Left lung (tissue), 4 donors: ENCODE measurements at regions not wholly inside any gene's neighbourhood (a gene's known extent, or its start where the extent isn't known, plus 50 kb on each side); places are given as distances from the start of the nearest gene placed in this dataset.
"Not testable (repeated sequence)": the region's sequence is repeated elsewhere in the genome, so short reads cannot be mapped to it uniquely, and the experiment has no call there.

Experiments
- ATAC-seq: fragments of 200-7000 bp; cut with Tn5 transposase; one replicate; pipeline ENCODE4 v1.9.1; 2020; ENCODE audit warnings: moderate library complexity
- DNase-seq, 4 donors: peaks; one replicate each; pipeline ENCODE4 v3.0.0-alpha.2; 2013 to 2020
- H3K27ac ChIP-seq, 2 donors: fragments of 200-600 bp; sonication (generic) in 1 of 2; one replicate each; pipeline versions ENCODE4 v1.5.0 to v1.8.0; 2020 to 2021
- H3K27me3 ChIP-seq, 2 donors: fragments of 200-600 bp; sonication (generic) in 1 of 2; one replicate each; pipeline versions ENCODE4 v1.5.0 to v1.8.0; 2020 to 2021
- H3K36me3 ChIP-seq, 2 donors: fragments of 200-600 bp; sonication (generic) in 1 of 2; one replicate each; pipeline versions ENCODE4 v1.5.0 to v1.8.0; 2020 to 2021
- H3K4me1 ChIP-seq, 2 donors: fragments of 200-600 bp; one replicate each; pipeline ENCODE4 v1.8.0; 2021
- H3K4me3 ChIP-seq, 2 donors: fragments of 200-600 bp; sonication (generic) in 1 of 2; one replicate each; pipeline versions ENCODE4 v1.5.0 to v1.8.0; 2020 to 2021; ENCODE audit warnings: mild to moderate bottlenecking in 1 of 2
- H3K9me3 ChIP-seq, 2 donors: fragments of 200-600 bp; sonication (generic) in 1 of 2; one replicate each; pipeline versions ENCODE4 v1.5.0 to v1.8.0; 2020 to 2021
- CTCF ChIP-seq, 2 donors: fragments of 200-600 bp; sonication (generic) in 1 of 2; IDR thresholded peaks; one replicate each; pipeline versions ENCODE4 v1.5.0 to v1.8.0; 2021; ENCODE audit warnings: antibody characterized with exemption in 2 of 2
- intact Hi-C, 2 donors: fragments of 100-400 bp; cut with DNase I; formaldehyde crosslinking; loops; one replicate each; pipeline versions ENCODE4 v1.11.2 to v1.14.2; 2022
- donor health status: DM: no; HTN: yes; CAD: no.
- donor health status: DM: no; HTN: no; CAD: no.

- Histone ChIP-seq H3K27me3 (no peaks in the 10 kb centered on the region), H3K4me3 (no peak overlapping the region), H3K27ac (no peak overlapping the region), H3K9me3 (no peaks in the 10 kb centered on the region), H3K36me3 (no peaks in the 10 kb centered on the region), H3K4me1 (no peaks in the 10 kb centered on the region)
- no peak for TF ChIP-seq CTCF (IDR thresholded peaks at IDR 0.05)
- intact Hi-C loops = no loop called here
- ATAC-seq (no peak), DNase-seq (no peak)
These were observed 973.3 kb downstream of the TAF11L14 start for GRCh38 chr5:18607570-18607969.

DNA sequence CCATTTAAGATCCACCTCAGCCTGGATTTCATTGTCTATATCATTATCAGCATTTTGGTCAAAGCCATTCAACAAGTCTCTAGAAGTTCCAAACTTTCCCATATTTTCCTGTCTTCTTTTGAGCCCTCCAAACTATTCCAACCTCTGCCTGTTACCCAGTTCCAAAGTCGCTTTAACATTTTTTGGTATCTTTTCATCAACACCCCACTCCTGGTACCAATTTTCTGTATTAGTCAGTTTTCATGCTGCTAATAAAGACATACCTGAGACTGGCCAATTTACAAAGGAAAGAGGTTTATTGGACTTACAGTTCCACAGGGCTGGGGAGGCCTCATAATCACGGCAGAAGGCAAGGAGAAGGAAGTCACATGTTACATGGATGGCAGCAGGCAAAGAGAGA lies 982.9 kb downstream of the TAF11L14 start:
- H3K4me1 ChIP-seq, H3K4me3 ChIP-seq, DNase-seq, H3K27ac ChIP-seq, intact Hi-C loops, H3K36me3 ChIP-seq, H3K27me3 ChIP-seq, ATAC-seq: not testable (repeated sequence)
- H3K9me3 ChIP-seq = peaks cover 0 to 34% of the 10 kb centered on the region in 2 donors

- Histone ChIP-seq H3K27me3 (no peaks in the 10 kb centered on the region), H3K36me3 (no peaks in the 10 kb centered on the region), H3K27ac (no peak overlapping the region), H3K4me3 (no peak overlapping the region), H3K9me3 (no peaks in the 10 kb centered on the region), H3K4me1 (no peaks in the 10 kb centered on the region)
- no peak for ATAC-seq
- no peak for TF ChIP-seq CTCF (IDR thresholded peaks at IDR 0.05)
- intact Hi-C loops = no loop called here
- DNase-seq = no peak
These were observed 996.3 kb downstream of the TAF11L14 start for GRCh38 chr5:18630458-18631045.

GRCh38 chr5:18652404-18653215 lies 1018.4 kb downstream of the TAF11L14 start:
- DNase-seq = no peak
- TF ChIP-seq CTCF (IDR thresholded peaks at IDR 0.05) = no peak
- Histone ChIP-seq H3K9me3 (peaks cover 0 to 32% of the 10 kb centered on the region in 2 donors), H3K4me3 (no peak overlapping the region), H3K4me1 (no peaks in the 10 kb centered on the region), H3K27me3 (no peaks in the 10 kb centered on the region), H3K27ac (no peak overlapping the region), H3K36me3 (no peaks in the 10 kb centered on the region)
- no peak for ATAC-seq
- intact Hi-C loops = no loop called here

DNA sequence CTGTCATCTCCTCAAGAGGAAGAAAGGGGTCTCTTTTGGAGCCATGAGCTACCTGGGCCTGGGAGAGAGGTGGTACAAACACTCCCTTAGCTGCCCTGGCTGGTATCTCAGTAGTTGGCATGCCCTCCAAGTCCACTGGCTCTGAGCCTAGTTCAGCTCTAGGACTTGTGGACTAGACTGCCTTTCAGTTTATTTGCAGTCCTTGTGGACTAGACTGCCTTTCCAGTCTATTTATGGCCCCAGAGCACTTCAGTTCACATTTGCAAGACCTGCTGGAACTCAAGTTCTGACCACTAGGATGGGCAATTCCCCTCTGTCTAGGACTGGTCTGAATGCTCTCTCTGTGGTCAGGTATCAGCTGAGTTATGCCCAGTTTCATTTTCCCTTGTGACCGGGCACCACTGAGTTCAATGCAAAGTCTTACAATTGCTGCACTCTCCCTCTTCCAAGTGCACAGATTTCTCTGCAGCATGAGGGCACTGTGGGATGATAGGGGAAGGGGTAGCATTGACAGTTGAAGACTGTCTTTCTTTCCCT lies 1019.0 kb downstream of the TAF11L14 start:
- no peaks in the 10 kb centered on the region for H3K36me3 ChIP-seq
- no peak for TF ChIP-seq CTCF (IDR thresholded peaks at IDR 0.05)
- no peaks in the 10 kb centered on the region for H3K4me1 ChIP-seq
- no peak for DNase-seq
- no peaks in the 10 kb centered on the region for H3K27me3 ChIP-seq
- no peak for ATAC-seq
- H3K27ac ChIP-seq = no peak overlapping the region
- intact Hi-C loops = no loop called here
- H3K4me3 ChIP-seq = no peak overlapping the region
- H3K9me3 ChIP-seq = peaks cover 0 to 26% of the 10 kb centered on the region in 2 donors
